Endothelial cell of umbilical vein (primary cell): ENCODE measurements at regions not wholly inside any gene's neighbourhood (a gene's known extent, or its start where the extent isn't known, plus 50 kb on each side); places are given as distances from the start of the nearest gene placed in this dataset.

Experiments
- BruUV-seq: library from RNA; stranded (reverse); fragments of 400-500 nt; replicated peaks from 2 replicates; lab custom pipeline; 2021; lab: Mats Ljungman, UMichigan
- CTCF ChIA-PET: fragments of 300-600, 350-600 bp; sonication (Branson Sonifier 250); formaldehyde crosslinking; loops from one replicate; lab custom pipeline; 2021; ENCODE audit warnings: antibody characterized with exemption, inconsistent platforms; lab: Charles Lee
- POLR2A ChIA-PET: fragments of 300-600, 350-600 bp; sonication (Branson Sonifier 250); formaldehyde crosslinking; loops from one replicate; lab custom pipeline; 2021; ENCODE audit warnings: antibody characterized with exemption, inconsistent platforms; lab: Charles Lee
- DNase-seq: peaks from one replicate; pipeline ENCODE4 v3.0.0-alpha.2; 2011; ENCODE audit warnings: low read depth, low spot score
- FAIRE-seq: peaks from 2 replicates; lab custom pipeline; 2011; peaks lifted over from hg19 to GRCh38; lab: Jason Lieb, UNC
- H2AFZ ChIP-seq: 2 replicates; pipeline ENCODE4 v1.6.0; 2012; ENCODE audit warnings: low read depth, low read length, control low read depth, inconsistent platforms
- H3K27ac ChIP-seq: 2 replicates; pipeline ENCODE4 v1.5.1; 2011; ENCODE audit warnings: low read depth, mild to moderate bottlenecking, control low read depth, low read length, moderate library complexity; ENCODE audit not compliant: insufficient read depth
- H3K27me3 ChIP-seq, 2 experiments: 2 replicates each; pipeline versions ENCODE4 v1.6.0 to v1.6.1; 2011; ENCODE audit warnings: low read length in 2 of 2, mixed read lengths in 1 of 2; ENCODE audit not compliant: control insufficient read depth in 2 of 2, insufficient read depth in 2 of 2
- H3K36me3 ChIP-seq, 2 experiments: 2 replicates in 1 of 2; 3 replicates in 1 of 2; pipeline ENCODE4 v1.5.1; 2011; ENCODE audit warnings: low read length in 2 of 2, mild to moderate bottlenecking in 1 of 2, moderate library complexity in 1 of 2; ENCODE audit not compliant: control insufficient read depth in 2 of 2, insufficient read depth in 2 of 2; ENCODE audit errors: extremely low read depth in 1 of 2
- H3K4me1 ChIP-seq: 3 replicates; pipeline ENCODE4 v1.5.1; 2011; ENCODE audit warnings: mild to moderate bottlenecking, low read length; ENCODE audit not compliant: control insufficient read depth, insufficient read depth; ENCODE audit errors: extremely low read depth
- H3K4me2 ChIP-seq: 2 replicates; pipeline ENCODE4 v1.6.1; 2011; ENCODE audit warnings: low read length, control low read depth, mixed read lengths; ENCODE audit not compliant: insufficient read depth
- H3K4me3 ChIP-seq, 3 experiments: fragments of 200-600 bp in 1 of 3; sonication (generic), shearing (Covaris generic) in 1 of 3; replicated peaks in 1 of 3; 2 replicates each; pipeline ENCODE4 v1.5.1; 2011 to 2016; ENCODE audit warnings: control low read depth in 3 of 3, low read length in 3 of 3, mild to moderate bottlenecking in 2 of 3, inconsistent platforms in 1 of 3, low read depth in 1 of 3, moderate library complexity in 1 of 3; ENCODE audit not compliant: insufficient read depth in 1 of 3
- H3K79me2 ChIP-seq: 2 replicates; pipeline ENCODE4 v1.6.0; 2012; ENCODE audit warnings: low read length, inconsistent platforms; ENCODE audit not compliant: control insufficient read depth, insufficient read depth
- H3K9ac ChIP-seq: replicated peaks from 2 replicates; pipeline ENCODE3; 2011; ENCODE audit warnings: low read length, control low read depth; ENCODE audit not compliant: insufficient read depth; ENCODE audit errors: extremely low read depth
- H3K9me1 ChIP-seq: replicated peaks from 3 replicates; pipeline ENCODE4 v1.6.0; 2011; ENCODE audit warnings: mild to moderate bottlenecking, low read length; ENCODE audit not compliant: control insufficient read depth, insufficient read depth; ENCODE audit errors: extremely low read depth
- H3K9me3 ChIP-seq: replicated peaks from 2 replicates; pipeline ENCODE4 v1.5.1; 2012; ENCODE audit warnings: low read length, inconsistent platforms; ENCODE audit not compliant: control insufficient read depth, insufficient read depth
- H4K20me1 ChIP-seq: replicated peaks from 2 replicates; pipeline ENCODE3; 2011; ENCODE audit warnings: mild to moderate bottlenecking, low read length; ENCODE audit not compliant: control insufficient read depth, insufficient read depth; ENCODE audit errors: extremely low read depth
- CTCF ChIP-seq, 2 donors: IDR thresholded peaks; 1 replicate in 1 of 2; 2 replicates in 1 of 2; pipeline ENCODE4 v1.5.1; 2011; ENCODE audit warnings: low read length in 2 of 2, mild to moderate bottlenecking in 2 of 2, moderate library complexity in 2 of 2, control low read depth in 1 of 2, inconsistent platforms in 1 of 2, low read depth in 1 of 2; ENCODE audit not compliant: insufficient read depth in 1 of 2; ENCODE audit errors: extremely low read depth in 1 of 2
- EZH2 ChIP-seq: IDR thresholded peaks from 2 replicates; pipeline ENCODE4 v1.6.1; 2012; ENCODE audit warnings: borderline replicate concordance, low read depth, mild to moderate bottlenecking, moderate library complexity, low read length, inconsistent platforms; ENCODE audit not compliant: severe bottlenecking
- FOS ChIP-seq: IDR thresholded peaks from 2 replicates; pipeline ENCODE4 v1.6.1; 2011; ENCODE audit warnings: mild to moderate bottlenecking, low read length, moderate library complexity, borderline replicate concordance; ENCODE audit not compliant: insufficient read depth
- GATA2 ChIP-seq: IDR thresholded peaks from 2 replicates; pipeline ENCODE4 v1.7.0; 2011; ENCODE audit warnings: low read depth, mild to moderate bottlenecking, moderate library complexity, mixed read lengths, low read length; ENCODE audit not compliant: insufficient read length, insufficient read depth
- JUN ChIP-seq: IDR thresholded peaks from 2 replicates; pipeline ENCODE4 v1.6.1; 2011; ENCODE audit warnings: borderline replicate concordance, low read depth; ENCODE audit not compliant: insufficient read length, insufficient read depth
- MYC ChIP-seq: IDR thresholded peaks from one replicate; pipeline ENCODE4 v1.6.1; 2011; ENCODE audit warnings: mild to moderate bottlenecking, low read depth, low read length
- POLR2A ChIP-seq: IDR thresholded peaks from 2 replicates; pipeline ENCODE4 v1.6.1; 2012; ENCODE audit warnings: low read depth, mild to moderate bottlenecking, control low read depth, low read length
- POLR2AphosphoS5 ChIP-seq: IDR thresholded peaks from 2 replicates; pipeline ENCODE4 v1.6.1; 2012; ENCODE audit warnings: low read depth, mild to moderate bottlenecking, control low read depth, low read length, moderate library complexity; ENCODE audit not compliant: insufficient read depth
- dilution Hi-C: fragments of 300-500 bp; cut with MboI; formaldehyde crosslinking; loops from one replicate; pipeline ENCODE4 v1.15.0; 2019; ENCODE audit warnings: low sequenced_read_pairs; ENCODE audit not compliant: extremely low pct_ligation_motif_present
- intact Hi-C: fragments of 100-400 bp; cut with micrococcal nuclease; formaldehyde crosslinking; loops from one replicate; pipeline ENCODE4 v1.10.0; 2022
- TF ChIP-seq, protein P1 (sequence below): IDR thresholded peaks from 2 replicates; pipeline ENCODE4 v1.6.1; 2011; ENCODE audit not compliant: insufficient read depth, insufficient read length

DNA sequence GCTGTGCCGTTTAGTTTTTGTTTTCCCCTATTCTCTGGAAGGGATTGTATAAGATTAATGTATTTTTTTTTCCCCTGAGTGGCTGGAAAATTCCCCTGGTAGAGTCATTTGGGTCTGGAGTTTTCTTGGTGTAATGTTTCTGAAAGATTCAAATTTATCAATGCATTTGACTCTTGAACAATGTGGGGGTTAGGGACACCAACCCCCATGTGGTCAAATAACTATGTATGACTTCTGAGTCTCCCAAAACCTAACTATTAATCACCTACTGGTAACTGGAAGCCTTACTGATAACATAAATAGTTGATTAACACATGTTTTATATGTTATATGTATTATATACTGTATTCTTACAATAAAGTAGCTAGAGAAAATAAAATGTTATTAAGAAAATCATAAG is 220.1 kb upstream of the PDE3A start:
- Histone ChIP-seq H3K27ac (no peak overlapping the region), H4K20me1 (no peaks in the 10 kb centered on the region), H3K9ac (no peak overlapping the region), H3K36me3 (no peaks in the 10 kb centered on the region), H3K79me2 (no peaks in the 10 kb centered on the region), H3K4me2 (no peak overlapping the region), H3K9me1 (no peaks in the 10 kb centered on the region), H3K4me3 (no peak overlapping the region), H3K4me1 (peaks cover 8% of the 10 kb centered on the region), H3K9me3 (no peaks in the 10 kb centered on the region), H3K27me3 (no peaks in the 10 kb centered on the region), H2AFZ (no peak overlapping the region)
- no peak for DNase-seq
- no TSS peak for BruUV-seq
- FAIRE-seq = no peak
- no peak for TF ChIP-seq GATA2
- ChIA-PET POLR2A (no interaction called here), CTCF (no interaction called here)
- intact Hi-C loops = no loop called here
- dilution Hi-C loops = no loop called here

DNA sequence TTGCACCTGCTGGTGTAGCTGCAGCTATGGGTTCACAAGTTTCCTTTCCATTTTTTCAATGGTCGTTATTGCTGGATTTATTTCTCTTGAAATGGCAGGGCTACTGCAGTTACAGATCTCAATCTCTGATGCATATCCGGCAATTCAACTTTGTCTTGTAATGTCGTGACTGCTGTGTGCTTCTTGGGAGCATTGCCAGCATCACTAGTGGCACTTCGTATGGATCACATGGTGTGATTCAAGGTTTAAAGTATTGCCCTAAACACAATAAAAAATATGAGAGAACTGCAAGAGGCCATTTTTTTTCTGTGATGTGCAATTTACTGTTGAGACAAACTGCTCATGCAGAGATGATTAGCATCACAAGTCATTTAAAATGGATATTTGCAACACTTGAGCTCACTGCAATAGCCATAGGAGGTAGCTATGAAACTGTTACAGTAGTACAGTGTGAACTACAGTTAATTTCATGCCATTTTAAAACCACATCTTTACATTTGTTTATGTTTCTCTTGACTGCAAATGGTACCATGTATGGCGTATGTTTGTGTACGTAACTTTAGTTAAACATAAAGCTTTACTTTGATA is 217.4 kb upstream of the PDE3A start:
- no peaks in the 10 kb centered on the region for H3K27me3 ChIP-seq
- CTCF ChIA-PET = interaction anchor here (1.0 to 1.7 kb wide), 8 partner anchors 9 to 393 kb away, joined by 3 to 5 read pairs (median 3); no protein-coding TSS in a partner anchor
- H3K4me1 ChIP-seq = peaks cover 8% of the 10 kb centered on the region
- TF ChIP-seq POLR2A (no peak), JUN (peak; percentile 73), FOS (peak; percentile 66), GATA2 (peak; percentile 99), CTCF (IDR thresholded peaks at IDR 0.05; ENCODE audit: extremely low read depth in 1 of 2, insufficient read depth in 1 of 2, low read depth in 1 of 2, low read length in 2 of 2) (no peak), MYC (peak; percentile 25), EZH2 (no peak), POLR2AphosphoS5 (peak; percentile 65)
- TF ChIP-seq, protein P1, sequence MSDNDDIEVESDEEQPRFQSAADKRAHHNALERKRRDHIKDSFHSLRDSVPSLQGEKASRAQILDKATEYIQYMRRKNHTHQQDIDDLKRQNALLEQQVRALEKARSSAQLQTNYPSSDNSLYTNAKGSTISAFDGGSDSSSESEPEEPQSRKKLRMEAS = peak; percentile 68
- FAIRE-seq = peak; percentile 94
- peak; percentile 97 for DNase-seq
- H3K36me3 ChIP-seq = no peaks in the 10 kb centered on the region
- POLR2A ChIA-PET = no interaction called here
- intact Hi-C loops (loop anchor here (1.0 to 5.0 kb wide), 3 partner anchors 61 to 574 kb away; no protein-coding TSS in a partner anchor), dilution Hi-C loops (no loop called here)
- H3K4me3 ChIP-seq = no peak overlapping the region
- H3K79me2 ChIP-seq = no peaks in the 10 kb centered on the region
- H3K9ac ChIP-seq = no peak overlapping the region
- peak overlapping the region; percentile 36 for H3K4me2 ChIP-seq
- H3K9me1 ChIP-seq = no peaks in the 10 kb centered on the region
- BruUV-seq = no TSS peak
- H2AFZ ChIP-seq = peak overlapping the region; percentile 94
- H3K9me3 ChIP-seq = no peaks in the 10 kb centered on the region
- H3K27ac ChIP-seq = peak overlapping the region; percentile 66
- no peaks in the 10 kb centered on the region for H4K20me1 ChIP-seq
